Panc1 (cell line): ENCODE measurements at regions not wholly inside any gene's neighbourhood (a gene's known extent, or its start where the extent isn't known, plus 50 kb on each side); places are given as distances from the start of the nearest gene placed in this dataset.

Source experiments
- ATAC-seq: fragments of 200-7000 bp; cut with Tn5 transposase; 2 replicates; pipeline ENCODE4 v1.9.1; 2020; ENCODE audit warnings: mild to moderate bottlenecking, moderate library complexity
- BruUV-seq: library from RNA; stranded (reverse); fragments of 400-500 nt; replicated peaks from 2 replicates; lab custom pipeline; 2021; lab: Mats Ljungman, UMichigan
- CTCF ChIA-PET: fragments of 300-600 bp; sonication (Branson Sonifier 250); formaldehyde crosslinking; loops from one replicate; lab custom pipeline; 2022; ENCODE audit warnings: antibody characterized with exemption; lab: Charles Lee
- POLR2A ChIA-PET: fragments of 300-600 bp; sonication (Branson Sonifier 250); formaldehyde crosslinking; loops from one replicate; lab custom pipeline; 2022; ENCODE audit warnings: antibody characterized with exemption; lab: Charles Lee
- DNase-seq: peaks from one replicate; pipeline ENCODE4 v3.0.0-alpha.2; 2010; ENCODE audit warnings: low read depth, low spot score
- H3K27ac ChIP-seq: 2 replicates; pipeline ENCODE4 v1.5.1; 2011; ENCODE audit warnings: mild to moderate bottlenecking, low read length, inconsistent platforms
- H3K27me3 ChIP-seq: fragments of 200-500 bp; sonication (Bioruptor generic); 2 replicates; pipeline ENCODE4 v1.6.0; 2014; ENCODE audit warnings: low read length, inconsistent platforms; ENCODE audit not compliant: control insufficient read depth, insufficient read depth
- H3K36me3 ChIP-seq: fragments of 200-500 bp; sonication (Bioruptor generic); 2 replicates; pipeline ENCODE4 v1.5.1; 2014; ENCODE audit warnings: inconsistent platforms, mild to moderate bottlenecking, low read length, moderate library complexity; ENCODE audit not compliant: control insufficient read depth, insufficient read depth
- H3K4me1 ChIP-seq: 2 replicates; pipeline ENCODE4 v1.5.1; 2011; ENCODE audit warnings: inconsistent platforms, mild to moderate bottlenecking, low read length, moderate library complexity; ENCODE audit not compliant: control insufficient read depth, insufficient read depth
- H3K4me3 ChIP-seq, 2 experiments: 2 replicates each; pipeline ENCODE4 v1.5.1; 2011 to 2012; ENCODE audit warnings: low read depth in 2 of 2, low read length in 2 of 2, mild to moderate bottlenecking in 2 of 2, inconsistent platforms in 1 of 2, moderate library complexity in 1 of 2
- H3K9me3 ChIP-seq: fragments of 200-500 bp; sonication (Bioruptor generic); 2 replicates; pipeline ENCODE4 v1.5.1; 2014; ENCODE audit warnings: low read depth, mild to moderate bottlenecking, inconsistent platforms, low read length, moderate library complexity; ENCODE audit not compliant: control insufficient read depth, insufficient read depth
- POLR2AphosphoS5 ChIP-seq: IDR thresholded peaks from 2 replicates; pipeline ENCODE4 v1.6.1; 2012; ENCODE audit warnings: mild to moderate bottlenecking, low read depth, low read length, moderate library complexity
- REST ChIP-seq, 2 experiments: IDR thresholded peaks; 2 replicates each; pipeline ENCODE4 v1.6.1; 2011 to 2012; ENCODE audit warnings: low read depth in 2 of 2, control low read depth in 1 of 2, low read length in 1 of 2, mild to moderate bottlenecking in 1 of 2, moderate library complexity in 1 of 2; ENCODE audit not compliant: insufficient read depth in 1 of 2
- SIN3A ChIP-seq: IDR thresholded peaks from 2 replicates; pipeline ENCODE4 v1.6.1; 2012; ENCODE audit warnings: low read depth, mild to moderate bottlenecking, low read length, moderate library complexity, borderline replicate concordance; ENCODE audit not compliant: insufficient read depth
- TCF7L2 ChIP-seq: IDR thresholded peaks from 2 replicates; pipeline ENCODE4 v1.6.1; 2011; ENCODE audit warnings: mild to moderate bottlenecking, low read depth, low read length, inconsistent platforms
- in situ Hi-C: cut with HindIII; loops from 2 replicates; pipeline ENCODE4 v1.10.0; 2016; ENCODE audit warnings: low sequenced_read_pairs, low pct_unique_long_range_greater_than_20kb
- intact Hi-C: fragments of 100-400 bp; cut with micrococcal nuclease; formaldehyde crosslinking; loops from one replicate; pipeline ENCODE4 v1.10.0; 2022; ENCODE audit not compliant: unreplicated experiment
- TF ChIP-seq, protein P1 (sequence below): fragments of 450-650 bp; IDR thresholded peaks from 2 replicates; pipeline ENCODE4 v1.5.1; 2017; ENCODE audit warnings: mild to moderate bottlenecking

DNA sequence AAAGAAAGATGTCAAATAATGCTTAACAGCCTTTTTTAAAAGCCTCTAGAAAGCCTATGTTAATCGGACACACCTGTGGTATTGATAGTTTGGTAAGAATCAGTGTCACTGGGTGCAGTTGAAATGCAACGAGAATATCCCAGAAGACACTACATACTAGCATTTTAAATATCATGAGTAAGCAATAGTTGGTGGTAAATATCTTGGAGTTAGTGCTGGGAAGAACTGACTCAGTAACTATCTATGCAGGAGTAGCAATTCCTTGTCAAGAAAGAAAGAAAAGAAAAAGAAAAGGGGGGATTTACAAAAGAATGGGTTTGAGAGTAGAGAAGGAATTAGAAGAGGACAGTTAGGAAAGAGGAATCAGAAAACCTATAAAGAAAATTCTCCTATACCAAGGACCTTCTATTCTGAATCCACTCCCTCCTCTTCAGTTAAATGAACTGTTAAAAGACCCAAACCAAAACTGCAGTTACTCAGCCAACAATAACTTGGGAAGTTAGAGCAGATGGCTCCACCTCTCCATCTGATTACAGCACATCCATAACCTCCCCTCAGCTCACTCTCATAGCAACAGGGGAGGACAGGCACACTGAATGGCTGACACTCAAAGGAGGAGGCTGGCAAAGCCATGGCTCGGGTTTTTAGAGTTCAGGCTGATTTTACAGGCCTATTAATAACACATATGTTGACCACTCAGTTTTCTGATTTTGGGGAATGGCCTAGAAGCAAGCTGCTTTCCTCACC lies 207.6 kb upstream of the MDFIC2 start:
- CTCF ChIA-PET = no interaction called here

GRCh38 chr3:70519026-70519425 lies 206.6 kb upstream of the MDFIC2 start:
- CTCF ChIA-PET = no interaction called here

More for the DNA sequence above, 207.6 kb upstream of the MDFIC2 start:
- ATAC-seq (no peak), DNase-seq (no peak)
- in situ Hi-C loops (no loop called here), intact Hi-C loops (no loop called here)
- TF ChIP-seq POLR2AphosphoS5 (no peak), SIN3A (no peak), REST (IDR thresholded peaks at IDR 0.05; ENCODE audit: insufficient read depth in 1 of 2, low read depth in 2 of 2, low read length in 1 of 2) (no peak), TCF7L2 (no peak)
- TF ChIP-seq, protein P1, sequence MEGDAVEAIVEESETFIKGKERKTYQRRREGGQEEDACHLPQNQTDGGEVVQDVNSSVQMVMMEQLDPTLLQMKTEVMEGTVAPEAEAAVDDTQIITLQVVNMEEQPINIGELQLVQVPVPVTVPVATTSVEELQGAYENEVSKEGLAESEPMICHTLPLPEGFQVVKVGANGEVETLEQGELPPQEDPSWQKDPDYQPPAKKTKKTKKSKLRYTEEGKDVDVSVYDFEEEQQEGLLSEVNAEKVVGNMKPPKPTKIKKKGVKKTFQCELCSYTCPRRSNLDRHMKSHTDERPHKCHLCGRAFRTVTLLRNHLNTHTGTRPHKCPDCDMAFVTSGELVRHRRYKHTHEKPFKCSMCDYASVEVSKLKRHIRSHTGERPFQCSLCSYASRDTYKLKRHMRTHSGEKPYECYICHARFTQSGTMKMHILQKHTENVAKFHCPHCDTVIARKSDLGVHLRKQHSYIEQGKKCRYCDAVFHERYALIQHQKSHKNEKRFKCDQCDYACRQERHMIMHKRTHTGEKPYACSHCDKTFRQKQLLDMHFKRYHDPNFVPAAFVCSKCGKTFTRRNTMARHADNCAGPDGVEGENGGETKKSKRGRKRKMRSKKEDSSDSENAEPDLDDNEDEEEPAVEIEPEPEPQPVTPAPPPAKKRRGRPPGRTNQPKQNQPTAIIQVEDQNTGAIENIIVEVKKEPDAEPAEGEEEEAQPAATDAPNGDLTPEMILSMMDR = no peak
- POLR2A ChIA-PET = no interaction called here
- no peaks in the 10 kb centered on the region for H3K4me1 ChIP-seq
- no peaks in the 10 kb centered on the region for H3K9me3 ChIP-seq
- H3K36me3 ChIP-seq = no peaks in the 10 kb centered on the region
- no peak overlapping the region for H3K27ac ChIP-seq
- no peaks in the 10 kb centered on the region for H3K27me3 ChIP-seq
- H3K4me3 ChIP-seq = no peak overlapping the region
- no TSS peak for BruUV-seq

More at GRCh38 chr3:70519026-70519425, 206.6 kb upstream of the MDFIC2 start:
- Histone ChIP-seq H3K36me3 (no peaks in the 10 kb centered on the region), H3K27ac (no peak overlapping the region), H3K4me1 (no peaks in the 10 kb centered on the region), H3K27me3 (no peaks in the 10 kb centered on the region), H3K4me3 (no peak overlapping the region), H3K9me3 (no peaks in the 10 kb centered on the region)
- no peak for TF ChIP-seq REST (IDR thresholded peaks at IDR 0.05; ENCODE audit: insufficient read depth in 1 of 2, low read depth in 2 of 2, low read length in 1 of 2)
- no peak for TF ChIP-seq TCF7L2
- no peak for TF ChIP-seq SIN3A
- TF ChIP-seq, protein P1 = no peak
- TF ChIP-seq POLR2AphosphoS5 = no peak
- in situ Hi-C loops = no loop called here
- ATAC-seq (no peak), DNase-seq (no peak)
- BruUV-seq = no TSS peak
- intact Hi-C loops = no loop called here
- POLR2A ChIA-PET = no interaction called here
